NB4 (cell line): ENCODE measurements at regions not wholly inside any gene's neighbourhood (a gene's known extent, or its start where the extent isn't known, plus 50 kb on each side); places are given as distances from the start of the nearest gene placed in this dataset.

Experiments used
- DNase-seq: peaks from one replicate; pipeline ENCODE4 v3.0.0; 2010; ENCODE audit warnings: low read depth
- H3K4me3 ChIP-seq: one replicate; pipeline ENCODE4 v1.5.1; 2011; ENCODE audit warnings: mild to moderate bottlenecking, low read depth, low read length, moderate library complexity
- MYC ChIP-seq: IDR thresholded peaks from 2 replicates; pipeline ENCODE4 v1.6.1; 2011; ENCODE audit warnings: low read depth, low read length
- POLR2A ChIP-seq: IDR thresholded peaks from 2 replicates; pipeline ENCODE4 v1.6.1; 2011; ENCODE audit warnings: mild to moderate bottlenecking; ENCODE audit not compliant: insufficient read length; ENCODE audit errors: extremely low read depth
- TF ChIP-seq, protein P1 (sequence below): IDR thresholded peaks from 2 replicates; pipeline ENCODE4 v1.6.1; 2011; ENCODE audit warnings: low read depth, low read length
- TF ChIP-seq, protein P2 (sequence below): IDR thresholded peaks from one replicate; pipeline ENCODE4 v1.5.1; 2012; ENCODE audit warnings: low read depth, low read length

DNA sequence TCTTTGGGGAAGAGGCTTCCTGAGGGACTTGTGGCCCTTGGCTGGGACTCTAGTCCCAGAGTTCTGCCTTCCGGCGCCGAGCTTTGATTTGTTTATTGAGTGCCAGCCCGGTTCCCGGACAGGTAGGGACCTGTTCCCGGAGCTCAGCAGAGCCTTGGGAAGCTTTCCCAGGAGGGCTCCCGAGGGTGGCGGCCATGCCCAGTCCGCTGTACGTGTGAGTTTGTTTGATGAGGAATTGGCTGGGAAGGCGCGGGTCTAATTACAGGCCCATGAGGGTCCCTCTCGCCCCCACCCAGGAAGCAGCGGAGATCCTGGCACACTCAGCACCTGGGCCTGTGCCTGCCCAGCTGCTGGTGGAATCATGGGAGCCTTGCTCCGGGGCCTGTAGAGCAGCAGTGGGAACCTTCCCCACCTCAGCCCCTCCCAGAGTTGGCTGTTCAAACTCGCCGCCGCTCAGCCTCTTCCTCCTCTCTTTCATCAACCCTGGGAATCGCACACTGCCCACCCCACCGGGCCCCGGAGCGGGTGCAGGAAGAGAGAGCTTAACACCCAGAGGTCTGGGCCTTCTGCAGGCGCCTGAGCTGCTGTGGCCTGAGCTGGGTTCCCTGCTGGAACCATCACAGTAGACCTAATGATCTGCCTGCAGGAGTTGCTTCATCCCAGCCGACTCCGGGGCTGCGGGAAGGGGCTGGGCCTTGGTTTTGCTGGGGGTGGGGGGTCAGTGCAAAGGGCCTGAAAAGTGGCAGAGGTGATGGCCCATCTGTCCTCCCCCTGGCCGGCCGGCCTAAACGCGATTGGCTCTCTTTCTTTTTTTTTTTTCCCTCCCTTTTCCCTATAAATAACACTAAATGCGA, 313.7 kb downstream of the SEC14L1 start:
- no peak for DNase-seq
- TF ChIP-seq, protein P1, sequence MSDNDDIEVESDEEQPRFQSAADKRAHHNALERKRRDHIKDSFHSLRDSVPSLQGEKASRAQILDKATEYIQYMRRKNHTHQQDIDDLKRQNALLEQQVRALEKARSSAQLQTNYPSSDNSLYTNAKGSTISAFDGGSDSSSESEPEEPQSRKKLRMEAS: no peak
- no peak for TF ChIP-seq POLR2A
- no peak overlapping the region for H3K4me3 ChIP-seq

DNA sequence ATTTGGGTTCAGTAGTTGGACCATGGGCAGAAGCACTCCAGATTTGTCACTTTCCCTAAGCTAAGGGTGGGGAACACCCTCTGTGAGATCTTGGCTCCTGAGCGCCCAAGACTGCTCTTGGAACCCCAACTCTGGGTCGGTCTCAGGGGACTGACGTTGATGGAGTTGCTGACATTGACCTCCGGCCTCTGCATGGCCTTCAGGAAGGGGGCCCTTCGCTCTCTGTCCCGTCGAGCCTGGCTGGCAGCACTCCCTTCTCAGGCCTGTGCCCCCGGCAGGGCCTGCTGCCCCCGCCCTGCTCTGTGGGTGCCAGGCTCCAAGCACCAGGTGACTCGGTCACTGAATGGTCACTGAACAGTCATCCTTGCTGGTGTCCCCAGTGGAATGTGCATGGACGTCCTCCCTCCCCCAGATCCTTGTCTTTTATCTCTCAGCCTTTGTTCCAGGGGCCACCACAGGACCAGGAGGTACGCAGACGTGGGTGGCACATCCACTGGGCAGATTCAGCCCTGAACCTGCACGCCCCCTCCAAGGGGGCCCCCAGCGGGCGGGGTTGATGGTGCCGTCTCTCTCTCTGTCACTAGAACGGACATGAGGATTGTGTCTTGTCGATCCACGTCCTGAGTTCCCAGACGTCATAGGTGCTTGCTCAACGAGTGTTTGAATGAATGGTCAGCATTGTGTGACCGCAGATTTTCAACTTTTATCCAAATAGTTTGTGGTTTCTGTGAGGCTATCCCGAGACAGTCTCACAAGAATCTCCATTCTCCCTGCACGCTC, 314.5 kb downstream of the SEC14L1 start:
- TF ChIP-seq POLR2A: no peak
- TF ChIP-seq, protein P1: no peak
- TF ChIP-seq, protein P2, sequence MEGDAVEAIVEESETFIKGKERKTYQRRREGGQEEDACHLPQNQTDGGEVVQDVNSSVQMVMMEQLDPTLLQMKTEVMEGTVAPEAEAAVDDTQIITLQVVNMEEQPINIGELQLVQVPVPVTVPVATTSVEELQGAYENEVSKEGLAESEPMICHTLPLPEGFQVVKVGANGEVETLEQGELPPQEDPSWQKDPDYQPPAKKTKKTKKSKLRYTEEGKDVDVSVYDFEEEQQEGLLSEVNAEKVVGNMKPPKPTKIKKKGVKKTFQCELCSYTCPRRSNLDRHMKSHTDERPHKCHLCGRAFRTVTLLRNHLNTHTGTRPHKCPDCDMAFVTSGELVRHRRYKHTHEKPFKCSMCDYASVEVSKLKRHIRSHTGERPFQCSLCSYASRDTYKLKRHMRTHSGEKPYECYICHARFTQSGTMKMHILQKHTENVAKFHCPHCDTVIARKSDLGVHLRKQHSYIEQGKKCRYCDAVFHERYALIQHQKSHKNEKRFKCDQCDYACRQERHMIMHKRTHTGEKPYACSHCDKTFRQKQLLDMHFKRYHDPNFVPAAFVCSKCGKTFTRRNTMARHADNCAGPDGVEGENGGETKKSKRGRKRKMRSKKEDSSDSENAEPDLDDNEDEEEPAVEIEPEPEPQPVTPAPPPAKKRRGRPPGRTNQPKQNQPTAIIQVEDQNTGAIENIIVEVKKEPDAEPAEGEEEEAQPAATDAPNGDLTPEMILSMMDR: no peak
- TF ChIP-seq MYC: no peak
- H3K4me3 ChIP-seq: no peak overlapping the region
- DNase-seq: no peak

DNA sequence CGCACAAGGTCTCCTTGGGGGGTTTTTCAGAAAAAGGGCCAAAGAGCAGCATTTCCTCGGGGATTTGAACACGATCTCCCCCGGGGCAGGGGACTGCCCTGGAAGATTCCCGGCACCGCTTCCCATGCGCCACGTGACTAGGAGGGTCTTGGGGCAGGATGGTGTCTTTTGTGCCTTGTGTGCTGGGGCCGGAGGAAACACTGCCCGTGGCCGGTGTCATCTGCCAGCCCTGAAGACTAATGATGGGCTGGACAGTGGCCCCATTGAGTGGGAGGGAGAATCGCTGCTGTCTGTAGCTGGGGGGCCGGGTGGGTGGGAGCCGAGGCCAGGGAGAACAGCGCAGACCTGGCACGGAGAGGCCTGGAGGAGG, 315.1 kb downstream of the SEC14L1 start:
- TF ChIP-seq, protein P1: no peak
- TF ChIP-seq, protein P2: no peak
- TF ChIP-seq MYC: no peak
- no peak for TF ChIP-seq POLR2A
- DNase-seq: no peak
- H3K4me3 ChIP-seq: no peak overlapping the region

DNA sequence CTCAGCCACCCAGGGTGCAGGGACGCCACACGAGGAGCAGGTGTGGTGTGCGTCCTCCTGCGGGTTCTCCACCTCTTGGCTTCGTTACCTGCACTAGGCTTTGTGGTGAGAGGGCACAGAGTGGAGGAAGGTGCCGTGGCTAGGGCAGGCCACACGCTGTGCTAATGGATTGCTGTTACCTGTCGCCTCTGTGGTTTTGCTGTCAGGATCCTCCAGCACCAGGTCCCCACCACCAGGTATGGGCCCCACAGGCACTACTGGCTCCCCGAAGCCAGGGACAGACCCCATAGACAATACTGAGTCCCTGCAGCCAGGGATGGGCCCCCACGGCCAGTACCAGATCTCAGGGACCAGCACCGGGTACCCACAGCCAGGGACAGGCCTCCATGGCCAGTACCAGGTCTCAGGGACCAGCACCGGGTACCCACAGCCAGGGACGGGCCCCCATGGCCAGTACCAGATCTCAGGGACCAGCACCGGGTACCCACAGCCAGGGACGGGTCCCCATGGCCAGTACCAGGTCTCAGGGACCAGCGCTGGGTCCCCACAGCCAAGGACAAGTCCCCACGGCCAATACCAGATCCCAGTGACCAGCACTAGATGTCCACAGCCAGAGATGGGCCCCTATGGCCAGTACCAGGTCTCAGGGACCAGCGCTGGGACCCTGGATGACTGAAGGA, 315.6 kb downstream of the SEC14L1 start:
- TF ChIP-seq POLR2A: no peak
- no peak for TF ChIP-seq MYC
- TF ChIP-seq, protein P1: no peak
- TF ChIP-seq, protein P2: no peak
- no peak overlapping the region for H3K4me3 ChIP-seq
- no peak for DNase-seq

DNA sequence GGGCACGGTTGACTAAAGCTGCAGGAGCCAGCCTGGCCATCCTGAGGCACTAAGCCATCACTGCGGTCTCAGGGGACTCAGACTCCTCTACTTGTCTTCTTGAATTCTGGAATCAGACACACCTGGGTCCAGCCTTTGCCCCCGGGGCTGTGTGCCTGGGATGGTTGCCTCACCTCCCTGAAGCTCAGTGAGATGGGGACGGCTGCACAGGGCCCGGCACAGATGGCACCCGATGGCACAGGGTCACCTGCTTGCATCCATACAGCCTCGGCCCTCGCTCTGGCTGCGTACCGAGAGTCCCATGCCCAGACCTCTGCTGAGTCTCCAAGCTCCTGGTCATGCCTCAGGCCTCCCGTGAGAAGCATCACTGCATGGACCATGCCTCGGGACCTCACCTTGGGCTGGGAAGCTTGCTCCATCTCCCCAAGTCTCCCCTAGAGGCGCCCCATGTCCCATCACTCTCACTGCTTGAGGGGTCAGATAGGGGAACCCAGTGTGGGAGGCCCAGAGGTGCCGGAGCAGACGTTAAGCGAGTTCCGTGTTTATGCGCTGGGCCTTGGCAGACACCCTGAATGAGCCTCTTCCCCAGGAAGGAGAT, 316.3 kb downstream of the SEC14L1 start:
- H3K4me3 ChIP-seq: no peak overlapping the region
- TF ChIP-seq, protein P1: no peak
- no peak for TF ChIP-seq POLR2A
- TF ChIP-seq, protein P2: no peak
- no peak for TF ChIP-seq MYC
- DNase-seq: no peak
